RWPE1 (cell line): ENCODE measurements at regions not wholly inside any gene's neighbourhood (a gene's known extent, or its start where the extent isn't known, plus 50 kb on each side); places are given as distances from the start of the nearest gene placed in this dataset.
A peak's percentile ranks its signal among the peaks of the same experiment; 100 is the strongest.

Experiments used
- CTCF ChIA-PET: fragments of 350-600 bp; sonication (Branson Sonifier 250); formaldehyde crosslinking; extraction: SDS; loops from one replicate; lab custom pipeline; 2021; lab: Yijun Ruan, JAX
- POLR2A ChIA-PET: fragments of 400-600 bp; formaldehyde crosslinking; extraction: SDS; loops from one replicate; lab custom pipeline; 2020; ENCODE audit warnings: antibody characterized with exemption; ENCODE audit not compliant: low non-redundant PET; lab: Yijun Ruan, JAX
- DNase-seq: peaks from one replicate; pipeline ENCODE4 v3.0.0; 2012; ENCODE audit warnings: low spot score
- H3K27ac ChIP-seq: fragments of 450-650 bp; 2 replicates; pipeline ENCODE4 v1.5.1; 2017
- CTCF ChIP-seq: fragments of 450-650 bp; conservative IDR thresholded peaks from 2 replicates; pipeline ENCODE4 v1.5.1; 2017; ENCODE audit warnings: low read depth, mild to moderate bottlenecking

GRCh38 chr7:47682874-47683273 is 101.0 kb upstream of the TNS3 start:
- CTCF ChIA-PET: no interaction called here
- no peak for TF ChIP-seq CTCF
- no peak overlapping the region for H3K27ac ChIP-seq
- POLR2A ChIA-PET: no interaction called here
- DNase-seq: no peak

- ChIA-PET CTCF (no interaction called here), POLR2A (no interaction called here)
- H3K27ac ChIP-seq: no peak overlapping the region
- TF ChIP-seq CTCF: no peak
- DNase-seq: no peak
Measured at GRCh38 chr7:47681249-47681810, 99.4 kb upstream of the TNS3 start.

- POLR2A ChIA-PET: no interaction called here
- no peak for TF ChIP-seq CTCF
- DNase-seq: no peak
- no peak overlapping the region for H3K27ac ChIP-seq
- CTCF ChIA-PET: no interaction called here
Measured at GRCh38 chr7:47678641-47679380, 96.9 kb upstream of the TNS3 start.

- CTCF ChIA-PET: no interaction called here
- DNase-seq: no peak
- H3K27ac ChIP-seq: no peak overlapping the region
- POLR2A ChIA-PET: no interaction called here
- TF ChIP-seq CTCF: no peak
Measured at GRCh38 chr7:47677664-47678063, 95.8 kb upstream of the TNS3 start.

- no peak overlapping the region for H3K27ac ChIP-seq
Measured at GRCh38 chr7:47677093-47677492, 95.2 kb upstream of the TNS3 start.

GRCh38 chr7:47672977-47673381 is 91.1 kb upstream of the TNS3 start:
- TF ChIP-seq CTCF: no peak
- CTCF ChIA-PET: no interaction called here
- POLR2A ChIA-PET: no interaction called here
- peak; percentile 30 for DNase-seq
- H3K27ac ChIP-seq: no peak overlapping the region

More at GRCh38 chr7:47677093-47677492, 95.2 kb upstream of the TNS3 start:
- CTCF ChIA-PET: no interaction called here
- DNase-seq: no peak
- TF ChIP-seq CTCF: no peak
- POLR2A ChIA-PET: no interaction called here
